ENCODE measurements at regions not wholly inside any gene's neighbourhood (a gene's known extent, or its start where the extent isn't known, plus 50 kb on each side); places are given as distances from the start of the nearest gene placed in this dataset.

- Histone ChIP-seq H3K9ac (ENCODE audit: low read depth in 2 of 2, low read length in 2 of 2) (no peak overlapping the region), H3K9me3 (no peaks in the 10 kb centered on the region), H3K36me3 (no peaks in the 10 kb centered on the region), H3K27ac (no peak overlapping the region), H3K27me3 (no peaks in the 10 kb centered on the region), H3K4me1 (peaks cover 2% of the 10 kb centered on the region), H3K4me3 (no peak overlapping the region)
- no peak for TF ChIP-seq CTCF (IDR thresholded peaks at IDR 0.05)
- DNase-seq, result no peak
- intact Hi-C loops (cut with DNase I), result loop anchor here (5.0 kb wide), 1 partner anchor 115 kb away; no protein-coding TSS in a partner anchor
Measured at GRCh38 chr3:18752273-18752934, 327.3 kb upstream of the SATB1 start.

- TF ChIP-seq CTCF (IDR thresholded peaks at IDR 0.05), result no peak
- H3K4me1 ChIP-seq, result no peaks in the 10 kb centered on the region
- intact Hi-C loops (cut with DNase I), result loop anchor here (5.0 kb wide), 1 partner anchor 114 kb away; no protein-coding TSS in a partner anchor
- no peak for DNase-seq
- no peak overlapping the region for H3K27ac ChIP-seq
- no peaks in the 10 kb centered on the region for H3K36me3 ChIP-seq
- H3K27me3 ChIP-seq, result no peaks in the 10 kb centered on the region
- H3K4me3 ChIP-seq, result no peak overlapping the region
- no peak overlapping the region for H3K9ac ChIP-seq (ENCODE audit: low read depth in 2 of 2, low read length in 2 of 2)
- H3K9me3 ChIP-seq, result no peaks in the 10 kb centered on the region
Measured at GRCh38 chr3:18751514-18751913, 326.4 kb upstream of the SATB1 start.

- no peak for TF ChIP-seq CTCF (IDR thresholded peaks at IDR 0.05)
- no peaks in the 10 kb centered on the region for H3K9me3 ChIP-seq
- intact Hi-C loops (cut with DNase I), result no loop called here
- no peak overlapping the region for H3K27ac ChIP-seq
- no peak overlapping the region for H3K9ac ChIP-seq (ENCODE audit: low read depth in 2 of 2, low read length in 2 of 2)
- no peak overlapping the region for H3K4me3 ChIP-seq
- H3K27me3 ChIP-seq, result no peaks in the 10 kb centered on the region
- no peaks in the 10 kb centered on the region for H3K4me1 ChIP-seq
- no peaks in the 10 kb centered on the region for H3K36me3 ChIP-seq
- DNase-seq, result peak; percentile 59
Measured at GRCh38 chr3:18747383-18747782, 322.2 kb upstream of the SATB1 start.

- DNase-seq, result no peak
- Histone ChIP-seq H3K9ac (ENCODE audit: low read depth in 2 of 2, low read length in 2 of 2) (no peak overlapping the region), H3K27ac (no peak overlapping the region), H3K4me3 (no peak overlapping the region), H3K9me3 (no peaks in the 10 kb centered on the region), H3K4me1 (no peaks in the 10 kb centered on the region), H3K36me3 (no peaks in the 10 kb centered on the region), H3K27me3 (no peaks in the 10 kb centered on the region)
- intact Hi-C loops (cut with DNase I), result no loop called here
- no peak for TF ChIP-seq CTCF (IDR thresholded peaks at IDR 0.05)
Measured at GRCh38 chr3:18745472-18745871, 320.3 kb upstream of the SATB1 start.

- H3K9me3 ChIP-seq, result no peaks in the 10 kb centered on the region
Measured at GRCh38 chr3:18744472-18744871, 319.3 kb upstream of the SATB1 start.

More at GRCh38 chr3:18744472-18744871, 319.3 kb upstream of the SATB1 start:
- Histone ChIP-seq H3K36me3 (no peaks in the 10 kb centered on the region), H3K9ac (ENCODE audit: low read depth in 2 of 2, low read length in 2 of 2) (no peak overlapping the region), H3K4me1 (no peaks in the 10 kb centered on the region), H3K27me3 (no peaks in the 10 kb centered on the region), H3K27ac (no peak overlapping the region), H3K4me3 (no peak overlapping the region)
- intact Hi-C loops (cut with DNase I), result no loop called here
- no peak for DNase-seq
- no peak for TF ChIP-seq CTCF (IDR thresholded peaks at IDR 0.05)

Data from colonic mucosa (tissue), 4 donors.